Activated CD8-positive, alpha-beta memory T cell treated with anti-CD3 and anti-CD28 coated beads, Interleukin-2, amount 10 ng/mL, durations not matched to agents 7 days and 5 days (primary cell): ENCODE measurements at regions not wholly inside any gene's neighbourhood (a gene's known extent, or its start where the extent isn't known, plus 50 kb on each side); places are given as distances from the start of the nearest gene placed in this dataset.
"Not testable (repeated sequence)": the region's sequence is repeated elsewhere in the genome, so short reads cannot be mapped to it uniquely, and the experiment has no call there.

Experiments used
- ATAC-seq: fragments of 150-1000 bp; cut with Tn5 transposase; one replicate; pipeline ENCODE4 v1.10.0; 2021; ENCODE audit warnings: moderate library complexity
- CTCF ChIA-PET: fragments of 350-600 bp; sonication (Branson Sonifier 250); formaldehyde crosslinking; loops from one replicate; lab custom pipeline; 2021; ENCODE audit warnings: antibody characterized with exemption; lab: Charles Lee
- DNase-seq: peaks from one replicate; pipeline ENCODE4 v3.0.0-alpha.2; 2020
- H3K27ac Mint-ChIP-seq: one replicate; pipeline ENCODE4 v1.8.0; 2021; ENCODE audit warnings: mild to moderate bottlenecking, mixed read lengths
- H3K27me3 Mint-ChIP-seq: one replicate; pipeline ENCODE4 v1.8.0; 2021; ENCODE audit warnings: mixed read lengths
- H3K36me3 Mint-ChIP-seq: one replicate; pipeline ENCODE4 v1.8.0; 2021; ENCODE audit warnings: mild to moderate bottlenecking, mixed read lengths
- H3K4me1 Mint-ChIP-seq: one replicate; pipeline ENCODE4 v1.8.0; 2021; ENCODE audit warnings: mixed read lengths
- H3K4me3 Mint-ChIP-seq: one replicate; pipeline ENCODE4 v1.8.0; 2021; ENCODE audit warnings: mild to moderate bottlenecking, moderate library complexity, mixed read lengths
- H3K9me3 Mint-ChIP-seq: one replicate; pipeline ENCODE4 v1.8.0; 2022; ENCODE audit warnings: low read depth, mixed read lengths

DNA sequence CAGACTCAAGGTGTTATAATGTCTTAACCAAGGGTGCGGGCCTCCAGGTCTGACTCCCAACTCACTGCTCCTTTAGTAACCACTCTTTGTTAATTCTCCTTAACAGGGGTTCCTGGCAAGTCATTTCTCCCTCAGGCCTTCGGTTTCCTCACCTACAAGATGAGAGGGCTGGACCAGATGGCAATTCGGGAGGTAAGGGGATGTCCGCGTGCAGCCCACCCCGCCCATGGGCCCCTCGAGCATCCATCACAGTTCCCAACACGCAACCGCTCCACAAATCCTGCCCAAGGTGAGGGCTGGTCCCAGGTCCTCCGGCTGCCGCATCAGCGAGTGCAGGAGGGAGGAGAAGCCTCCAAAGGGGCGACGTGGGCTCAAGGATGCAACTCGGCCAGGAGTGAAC is 1667.9 kb downstream of the RPIA start:
- H3K36me3 Mint-ChIP-seq = not testable (repeated sequence)

DNA sequence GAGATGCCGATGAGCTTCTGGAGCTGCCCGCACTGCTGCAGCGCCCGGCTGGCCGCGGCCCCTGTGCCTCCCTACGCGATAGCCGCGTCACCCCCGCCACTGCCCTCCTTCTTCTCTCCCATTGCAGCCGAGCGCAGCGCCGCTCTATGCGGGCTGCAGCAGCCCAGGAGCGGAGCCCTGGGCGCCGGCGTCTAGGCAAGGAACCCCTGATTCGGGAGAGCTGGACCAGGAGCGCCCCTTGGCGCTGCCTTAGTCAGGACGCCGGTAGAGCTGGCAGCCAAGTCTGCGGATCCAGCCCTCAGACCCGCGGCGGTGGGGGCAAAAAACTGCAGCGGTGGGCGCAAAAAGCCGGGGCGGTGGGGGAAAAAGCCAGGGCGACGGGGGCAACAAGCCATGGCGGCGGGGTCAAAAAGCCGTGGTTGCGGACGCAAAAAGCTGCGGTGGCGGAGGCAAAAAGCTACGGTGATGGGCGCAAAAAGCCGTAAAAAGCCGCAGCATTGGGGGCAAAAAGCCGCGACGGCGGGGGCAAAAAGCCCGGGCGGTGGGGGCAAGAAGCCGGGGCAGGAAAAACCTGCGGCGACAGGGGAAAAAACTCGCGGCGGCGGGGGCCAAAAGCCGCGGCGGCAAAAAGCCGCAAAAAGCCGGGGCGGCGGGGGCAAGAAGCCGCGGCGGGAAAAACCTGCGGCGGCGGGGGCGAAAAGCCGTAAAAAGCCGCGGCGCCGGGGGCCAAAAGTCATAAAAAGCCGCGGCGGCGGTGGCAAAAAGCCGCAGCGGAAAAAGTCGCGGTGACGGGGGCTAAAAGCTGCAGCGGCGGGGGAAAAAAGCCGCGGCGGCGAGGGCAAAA is 1668.6 kb downstream of the RPIA start:
- H3K9me3 Mint-ChIP-seq, H3K27ac Mint-ChIP-seq, ATAC-seq, H3K4me3 Mint-ChIP-seq, H3K27me3 Mint-ChIP-seq, H3K36me3 Mint-ChIP-seq, DNase-seq, CTCF ChIA-PET, H3K4me1 Mint-ChIP-seq: not testable (repeated sequence)

More for the DNA sequence above, 1667.9 kb downstream of the RPIA start:
- H3K4me1 Mint-ChIP-seq, CTCF ChIA-PET, H3K27ac Mint-ChIP-seq, H3K27me3 Mint-ChIP-seq, H3K4me3 Mint-ChIP-seq, ATAC-seq, DNase-seq, H3K9me3 Mint-ChIP-seq: not testable (repeated sequence)

DNA sequence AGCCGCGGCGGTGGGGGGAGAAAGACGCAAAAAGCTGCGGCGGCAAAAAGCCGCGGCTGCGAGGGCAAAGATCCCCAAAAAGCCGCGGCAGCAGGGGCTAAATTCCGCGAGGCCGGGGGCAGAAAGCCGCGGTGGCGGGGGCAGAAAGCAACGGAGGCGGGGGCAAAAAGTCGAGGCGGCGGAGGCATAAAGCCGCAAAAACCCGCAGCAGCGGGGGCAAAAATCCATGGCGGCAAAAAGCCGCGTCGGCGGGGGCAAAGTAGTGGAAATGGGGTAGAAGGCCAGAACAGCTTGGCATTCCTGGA is 1669.2 kb downstream of the RPIA start:
- H3K27me3 Mint-ChIP-seq, H3K4me3 Mint-ChIP-seq, CTCF ChIA-PET, H3K27ac Mint-ChIP-seq, ATAC-seq, H3K4me1 Mint-ChIP-seq, H3K36me3 Mint-ChIP-seq, H3K9me3 Mint-ChIP-seq, DNase-seq: not testable (repeated sequence)
